ENCODE measurements at regions not wholly inside any gene's neighbourhood (a gene's known extent, or its start where the extent isn't known, plus 50 kb on each side); places are given as distances from the start of the nearest gene placed in this dataset.
A peak's percentile ranks its signal among the peaks of the same experiment; 100 is the strongest.
"Not testable (repeated sequence)": the region's sequence is repeated elsewhere in the genome, so short reads cannot be mapped to it uniquely, and the experiment has no call there.

DNA sequence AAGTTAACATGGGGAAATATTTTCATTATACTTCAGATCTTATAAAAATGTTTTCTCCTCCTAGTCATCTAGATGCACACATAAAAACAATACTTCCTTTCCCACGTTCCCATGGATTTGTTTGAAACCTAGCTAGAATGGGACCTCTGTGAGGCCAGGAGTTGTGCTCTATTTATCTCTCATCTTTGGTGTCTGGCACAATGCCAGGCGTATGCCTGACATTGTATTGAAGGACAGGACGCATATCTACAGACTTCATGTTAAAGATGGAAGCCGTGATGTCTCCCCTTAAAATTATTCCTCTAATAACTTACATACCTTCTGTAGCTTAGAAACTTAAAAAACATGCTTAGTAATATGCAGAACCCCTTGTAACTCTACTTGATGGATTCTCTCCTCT is 394.5 kb upstream of the FAT1 start:
- 96 to 100% methylated on average over 2 to 4 of the region's 4 CpGs for WGBS, 2 experiments (ENCODE audit: insufficient coverage in 2 of 2)
- Histone ChIP-seq H3K4me1 (ENCODE audit: control insufficient read depth, insufficient read depth, low read length, poor library complexity, severe bottlenecking) (no peaks in the 10 kb centered on the region), H3K36me3 (ENCODE audit: control insufficient read depth, insufficient read depth, low read length) (no peaks in the 10 kb centered on the region), H3K27ac (ENCODE audit: low read depth, low read length, severe bottlenecking) (no peak overlapping the region), H3K9me3 (ENCODE audit: control insufficient read depth, low read length) (no peaks in the 10 kb centered on the region), H3K4me3 (ENCODE audit: extremely low read depth, insufficient read depth, low read length, poor library complexity, severe bottlenecking) (no peak overlapping the region)

GRCh38 chr4:187118602-187119120 is 395.0 kb upstream of the FAT1 start:
- Histone ChIP-seq H3K4me1 (ENCODE audit: control insufficient read depth, insufficient read depth, low read length, poor library complexity, severe bottlenecking) (no peaks in the 10 kb centered on the region), H3K27ac (ENCODE audit: low read depth, low read length, severe bottlenecking) (no peak overlapping the region), H3K4me3 (ENCODE audit: extremely low read depth, insufficient read depth, low read length, poor library complexity, severe bottlenecking) (no peak overlapping the region), H3K9me3 (ENCODE audit: control insufficient read depth, low read length) (no peaks in the 10 kb centered on the region), H3K36me3 (ENCODE audit: control insufficient read depth, insufficient read depth, low read length) (no peaks in the 10 kb centered on the region)
- no CpG with 5 or more reads among the region's 1 CpG for WGBS, 2 experiments (ENCODE audit: insufficient coverage in 2 of 2)

DNA sequence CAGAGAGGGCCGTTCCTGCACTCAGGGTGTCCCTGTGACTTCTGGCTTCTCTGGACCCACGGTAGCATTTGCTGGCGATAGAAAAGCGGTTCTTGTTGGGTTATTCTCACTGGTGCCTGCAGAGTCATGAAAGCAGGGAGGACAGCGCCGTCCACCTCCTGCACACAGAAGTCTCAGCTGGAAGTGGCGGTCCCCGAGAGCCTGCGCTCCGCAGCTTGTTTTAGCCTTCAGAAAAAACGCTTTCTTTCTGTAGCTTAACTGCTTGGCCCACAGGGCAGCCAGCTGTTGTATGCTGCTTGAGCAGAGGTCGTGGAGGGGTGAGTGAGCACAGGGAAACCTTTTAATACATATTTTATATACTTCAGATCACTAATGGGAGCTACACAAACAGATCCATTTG is 400.7 kb upstream of the FAT1 start:
- H3K9me3 ChIP-seq (ENCODE audit: control insufficient read depth, low read length) = no peaks in the 10 kb centered on the region
- no peak overlapping the region for H3K4me3 ChIP-seq (ENCODE audit: extremely low read depth, insufficient read depth, low read length, poor library complexity, severe bottlenecking)
- no peak overlapping the region for H3K27ac ChIP-seq (ENCODE audit: low read depth, low read length, severe bottlenecking)
- H3K4me1 ChIP-seq (ENCODE audit: control insufficient read depth, insufficient read depth, low read length, poor library complexity, severe bottlenecking) = peaks cover 12% of the 10 kb centered on the region
- H3K36me3 ChIP-seq (ENCODE audit: control insufficient read depth, insufficient read depth, low read length) = no peaks in the 10 kb centered on the region
- 82 to 99% methylated on average over 10 to 12 of the region's 12 CpGs for WGBS, 2 experiments (ENCODE audit: insufficient coverage in 2 of 2)

- 87 to 95% methylated on average over 16 to 17 of the region's 19 CpGs for WGBS, 2 experiments (ENCODE audit: insufficient coverage in 2 of 2)
- Histone ChIP-seq H3K4me1 (ENCODE audit: control insufficient read depth, insufficient read depth, low read length, poor library complexity, severe bottlenecking) (peaks cover 12% of the 10 kb centered on the region), H3K27ac (ENCODE audit: low read depth, low read length, severe bottlenecking) (no peak overlapping the region), H3K4me3 (ENCODE audit: extremely low read depth, insufficient read depth, low read length, poor library complexity, severe bottlenecking) (no peak overlapping the region), H3K9me3 (ENCODE audit: control insufficient read depth, low read length) (no peaks in the 10 kb centered on the region), H3K36me3 (ENCODE audit: control insufficient read depth, insufficient read depth, low read length) (no peaks in the 10 kb centered on the region)
Observed at GRCh38 chr4:187125062-187125461, 401.4 kb upstream of the FAT1 start.

- Histone ChIP-seq H3K36me3 (ENCODE audit: control insufficient read depth, insufficient read depth, low read length) (no peaks in the 10 kb centered on the region), H3K9me3 (ENCODE audit: control insufficient read depth, low read length) (no peaks in the 10 kb centered on the region), H3K4me3 (ENCODE audit: extremely low read depth, insufficient read depth, low read length, poor library complexity, severe bottlenecking) (no peak overlapping the region), H3K4me1 (ENCODE audit: control insufficient read depth, insufficient read depth, low read length, poor library complexity, severe bottlenecking) (peaks cover 12% of the 10 kb centered on the region), H3K27ac (ENCODE audit: low read depth, low read length, severe bottlenecking) (peak overlapping the region; percentile 16)
- 65 to 90% methylated on average over 2 of the region's 3 CpGs for WGBS, 2 experiments (ENCODE audit: insufficient coverage in 2 of 2)
Observed at GRCh38 chr4:187127456-187127855, 403.8 kb upstream of the FAT1 start.

GRCh38 chr4:187128222-187128621 is 404.6 kb upstream of the FAT1 start:
- Histone ChIP-seq H3K4me3 (ENCODE audit: extremely low read depth, insufficient read depth, low read length, poor library complexity, severe bottlenecking) (no peak overlapping the region), H3K27ac (ENCODE audit: low read depth, low read length, severe bottlenecking) (peak overlapping the region; percentile 81), H3K36me3 (ENCODE audit: control insufficient read depth, insufficient read depth, low read length) (no peaks in the 10 kb centered on the region), H3K9me3 (ENCODE audit: control insufficient read depth, low read length) (no peaks in the 10 kb centered on the region), H3K4me1 (ENCODE audit: control insufficient read depth, insufficient read depth, low read length, poor library complexity, severe bottlenecking) (peaks cover 12% of the 10 kb centered on the region)
- 82 to 94% methylated on average over 4 of the region's 11 CpGs for WGBS, 2 experiments (ENCODE audit: insufficient coverage in 2 of 2)

DNA sequence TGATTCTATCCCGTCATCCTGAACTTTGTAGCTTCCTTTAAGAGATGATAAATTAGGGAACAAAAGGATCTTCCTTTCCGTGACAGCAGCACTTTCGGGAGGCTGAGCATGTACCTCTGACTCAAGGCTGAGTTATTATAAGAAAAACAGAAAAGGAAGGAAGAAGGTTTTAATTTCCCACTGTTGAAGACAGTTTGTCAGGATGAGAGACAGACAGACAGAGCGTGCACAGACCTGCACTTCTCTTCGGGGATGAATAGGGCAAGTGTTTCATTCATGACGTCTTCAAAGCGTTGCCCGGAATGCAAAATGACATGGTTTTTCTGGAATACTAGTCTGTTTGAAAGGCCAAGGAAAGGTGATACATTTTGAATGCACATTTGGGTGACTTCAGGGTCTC is 405.3 kb upstream of the FAT1 start:
- Histone ChIP-seq H3K36me3 (ENCODE audit: control insufficient read depth, insufficient read depth, low read length) (no peaks in the 10 kb centered on the region), H3K4me1 (ENCODE audit: control insufficient read depth, insufficient read depth, low read length, poor library complexity, severe bottlenecking) (peaks cover 12% of the 10 kb centered on the region), H3K9me3 (ENCODE audit: control insufficient read depth, low read length) (no peaks in the 10 kb centered on the region), H3K4me3 (ENCODE audit: extremely low read depth, insufficient read depth, low read length, poor library complexity, severe bottlenecking) (no peak overlapping the region), H3K27ac (ENCODE audit: low read depth, low read length, severe bottlenecking) (peak overlapping the region; percentile 81)
- WGBS, 2 experiments (ENCODE audit: insufficient coverage in 2 of 2) = 73 to 77% methylated on average over 7 of the region's 8 CpGs

GRCh38 chr4:187131826-187132225 is 408.2 kb upstream of the FAT1 start:
- WGBS, 2 experiments (ENCODE audit: insufficient coverage in 2 of 2) = no CpG with 5 or more reads among the region's 1 CpG
- not testable (repeated sequence) for H3K36me3 ChIP-seq (ENCODE audit: control insufficient read depth, insufficient read depth, low read length); H3K27ac ChIP-seq (ENCODE audit: low read depth, low read length, severe bottlenecking); H3K9me3 ChIP-seq (ENCODE audit: control insufficient read depth, low read length); H3K4me3 ChIP-seq (ENCODE audit: extremely low read depth, insufficient read depth, low read length, poor library complexity, severe bottlenecking)
- H3K4me1 ChIP-seq (ENCODE audit: control insufficient read depth, insufficient read depth, low read length, poor library complexity, severe bottlenecking) = peaks cover 12% of the 10 kb centered on the region

GRCh38 chr4:187135878-187136277 is 412.2 kb upstream of the FAT1 start:
- 88 to 95% methylated on average over 4 to 5 of the region's 6 CpGs for WGBS, 2 experiments (ENCODE audit: insufficient coverage in 2 of 2)
- no peaks in the 10 kb centered on the region for H3K36me3 ChIP-seq (ENCODE audit: control insufficient read depth, insufficient read depth, low read length)

DNA sequence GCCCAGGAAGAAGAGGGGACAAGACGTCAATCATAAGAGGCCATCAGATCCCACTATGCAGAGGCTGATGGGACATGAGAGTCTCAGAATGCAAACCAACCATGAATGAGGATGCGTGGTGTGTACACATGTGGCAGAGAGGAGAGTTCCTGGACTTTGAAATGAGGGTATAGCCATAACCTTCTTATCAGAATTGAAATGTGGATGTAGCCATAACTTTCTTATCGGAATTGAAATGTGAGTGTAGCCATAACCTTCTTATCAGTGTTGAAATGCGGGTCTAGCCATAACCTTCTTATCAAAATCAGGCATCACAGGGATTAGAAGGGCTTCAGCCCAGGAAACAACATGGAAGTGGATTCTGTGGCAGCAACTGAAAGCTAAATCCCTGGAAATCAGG is 415.5 kb upstream of the FAT1 start:
- 72 to 93% methylated on average over 2 to 3 of the region's 4 CpGs for WGBS, 2 experiments (ENCODE audit: insufficient coverage in 2 of 2)

More at GRCh38 chr4:187135878-187136277, 412.2 kb upstream of the FAT1 start:
- H3K27ac ChIP-seq (ENCODE audit: low read depth, low read length, severe bottlenecking) = no peak overlapping the region
- no peaks in the 10 kb centered on the region for H3K9me3 ChIP-seq (ENCODE audit: control insufficient read depth, low read length)
- H3K4me3 ChIP-seq (ENCODE audit: extremely low read depth, insufficient read depth, low read length, poor library complexity, severe bottlenecking) = no peak overlapping the region
- H3K4me1 ChIP-seq (ENCODE audit: control insufficient read depth, insufficient read depth, low read length, poor library complexity, severe bottlenecking) = no peaks in the 10 kb centered on the region

GRCh38 chr4:187141101-187141500 is 417.4 kb upstream of the FAT1 start:
- Histone ChIP-seq H3K36me3 (ENCODE audit: control insufficient read depth, insufficient read depth, low read length) (no peaks in the 10 kb centered on the region), H3K4me3 (ENCODE audit: extremely low read depth, insufficient read depth, low read length, poor library complexity, severe bottlenecking) (no peak overlapping the region), H3K27ac (ENCODE audit: low read depth, low read length, severe bottlenecking) (no peak overlapping the region), H3K9me3 (ENCODE audit: control insufficient read depth, low read length) (no peaks in the 10 kb centered on the region), H3K4me1 (ENCODE audit: control insufficient read depth, insufficient read depth, low read length, poor library complexity, severe bottlenecking) (no peaks in the 10 kb centered on the region)
- 94 to 100% methylated on average over 2 to 6 of the region's 7 CpGs for WGBS, 2 experiments (ENCODE audit: insufficient coverage in 2 of 2)

More for the DNA sequence above, 415.5 kb upstream of the FAT1 start:
- H3K36me3 ChIP-seq (ENCODE audit: control insufficient read depth, insufficient read depth, low read length) = no peaks in the 10 kb centered on the region
- H3K27ac ChIP-seq (ENCODE audit: low read depth, low read length, severe bottlenecking) = no peak overlapping the region
- H3K4me1 ChIP-seq (ENCODE audit: control insufficient read depth, insufficient read depth, low read length, poor library complexity, severe bottlenecking) = no peaks in the 10 kb centered on the region
- no peak overlapping the region for H3K4me3 ChIP-seq (ENCODE audit: extremely low read depth, insufficient read depth, low read length, poor library complexity, severe bottlenecking)
- no peaks in the 10 kb centered on the region for H3K9me3 ChIP-seq (ENCODE audit: control insufficient read depth, low read length)
